HG03520 (cell line): ENCODE measurements at regions not wholly inside any gene's neighbourhood (a gene's known extent, or its start where the extent isn't known, plus 50 kb on each side); places are given as distances from the start of the nearest gene placed in this dataset.

ENCODE experiments used
- ATAC-seq: cut with Tn5 transposase; IDR thresholded peaks from one replicate; pipeline ENCODE4 v1.9.1; 2021; ENCODE audit warnings: mild to moderate bottlenecking, moderate library complexity; ENCODE audit not compliant: unreplicated experiment

DNA sequence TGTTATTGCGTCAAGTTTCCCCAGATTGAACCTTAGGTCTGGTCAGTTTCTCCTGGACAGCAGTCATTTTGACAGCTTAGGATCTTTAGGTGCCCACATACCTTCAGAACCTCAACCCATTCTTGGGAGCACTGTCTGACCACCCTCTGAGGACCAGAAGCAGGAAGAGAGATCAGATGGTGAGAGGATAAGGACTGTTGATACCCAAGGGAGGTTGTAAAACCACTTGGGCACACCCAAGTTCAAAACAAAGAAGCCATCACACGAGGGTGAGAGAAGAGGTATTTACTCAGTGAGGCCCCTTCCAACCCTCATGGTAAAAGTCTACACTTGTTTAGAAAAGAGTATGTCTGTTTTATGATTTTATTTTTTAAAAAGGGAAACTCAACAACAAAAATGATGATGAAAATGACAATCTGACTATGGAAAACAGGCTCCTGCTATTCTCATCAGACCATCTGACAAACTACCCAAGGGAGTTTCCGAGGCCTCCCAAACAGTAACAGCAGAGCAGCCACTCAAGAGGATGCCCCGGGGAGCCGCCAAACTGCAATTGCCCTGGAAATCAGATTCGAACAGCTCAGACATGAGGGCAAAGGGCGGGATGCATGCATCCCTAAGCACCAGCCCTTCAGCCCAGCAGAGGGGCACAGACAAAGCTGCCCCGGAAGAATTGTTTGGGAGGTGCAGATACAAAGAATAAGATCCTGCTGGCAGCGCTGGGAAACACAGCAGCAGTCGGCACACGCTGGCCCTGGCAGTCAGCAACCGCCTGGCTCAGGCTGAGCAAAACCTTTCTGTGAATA lies 162.6 kb upstream of the PLEKHG7 start:
- ATAC-seq, result no peak

GRCh38 chr12:92539110-92539749 lies 163.6 kb upstream of the PLEKHG7 start:
- ATAC-seq, result no peak

- ATAC-seq, result no peak
These were observed 165.4 kb upstream of the PLEKHG7 start for GRCh38 chr12:92537290-92537960.

DNA sequence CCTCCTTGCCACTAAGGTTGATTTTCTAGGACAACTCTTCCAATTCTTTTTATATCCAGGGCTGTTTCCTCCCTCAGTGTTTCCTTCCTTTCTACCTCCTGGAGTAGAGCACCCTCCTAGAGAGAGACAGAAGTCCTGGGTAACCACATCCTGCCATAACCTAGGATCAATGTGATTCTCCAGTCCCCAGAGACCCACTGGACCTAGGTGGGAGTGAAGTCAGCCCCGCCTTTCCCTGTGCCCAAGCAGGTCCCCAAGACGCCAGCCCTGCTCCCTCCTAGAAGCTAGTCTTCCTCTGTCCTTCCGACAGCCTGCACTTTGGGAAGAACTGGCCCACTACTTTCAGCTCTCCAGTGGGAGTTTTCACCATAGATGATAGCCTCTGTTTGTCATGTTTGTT lies 166.8 kb upstream of the PLEKHG7 start:
- ATAC-seq, result no peak

DNA sequence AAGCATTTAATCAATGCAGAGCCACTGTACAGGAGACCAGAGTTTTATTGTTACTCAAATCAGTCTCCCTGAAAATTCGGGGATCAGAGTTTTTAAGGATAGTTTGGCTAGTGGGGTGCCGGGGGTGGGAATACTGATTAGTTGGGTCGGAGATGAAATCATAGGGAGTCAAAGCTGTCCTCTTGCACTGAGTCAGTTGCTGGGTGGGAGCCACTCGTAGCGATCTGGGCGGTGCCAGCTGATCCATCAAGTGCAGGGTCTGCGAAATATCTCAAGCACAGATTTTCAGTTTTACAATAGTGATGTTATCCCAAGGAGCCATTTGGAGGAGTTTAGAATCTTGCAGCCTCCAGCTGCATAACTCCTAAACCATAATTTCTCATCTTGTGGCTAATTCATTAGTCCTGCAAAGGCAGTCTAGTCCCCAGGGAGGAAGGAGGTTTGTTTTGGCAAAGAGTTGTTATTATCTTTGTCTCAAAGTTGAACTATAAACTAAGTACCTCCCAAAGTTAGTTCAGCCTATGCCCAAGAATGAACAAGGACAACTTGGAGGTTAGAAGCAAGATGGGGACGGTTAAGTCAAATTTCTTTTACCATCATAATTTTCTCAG lies 169.4 kb upstream of the PLEKHG7 start:
- ATAC-seq, result no peak

GRCh38 chr12:92530706-92531105 lies 172.1 kb upstream of the PLEKHG7 start:
- no peak for ATAC-seq

GRCh38 chr12:92529944-92530343 lies 172.8 kb upstream of the PLEKHG7 start:
- no peak for ATAC-seq

GRCh38 chr12:92528586-92528985 lies 174.2 kb upstream of the PLEKHG7 start:
- ATAC-seq, result no peak

GRCh38 chr12:92528097-92528496 lies 174.7 kb upstream of the PLEKHG7 start:
- no peak for ATAC-seq

DNA sequence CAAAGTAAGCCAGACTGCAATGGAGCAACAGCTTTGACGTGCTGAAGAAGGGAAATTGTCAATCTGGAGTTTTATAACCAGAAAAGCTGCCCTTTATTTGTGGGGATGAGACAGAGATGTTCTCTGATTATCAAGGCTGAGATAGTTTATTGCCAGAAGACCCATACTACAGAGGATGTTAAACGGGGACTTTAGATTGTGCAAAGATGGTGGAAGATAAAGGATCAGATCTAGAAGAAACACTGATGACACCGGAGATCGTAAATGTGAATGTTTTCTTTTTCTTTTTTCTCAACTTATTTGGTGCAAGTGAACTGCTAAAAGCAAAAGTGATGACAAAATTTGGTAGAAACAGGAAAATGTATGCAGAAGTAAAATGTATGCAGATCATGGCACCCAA lies 178.3 kb upstream of the PLEKHG7 start:
- no peak for ATAC-seq

GRCh38 chr12:92520511-92520910 lies 182.3 kb upstream of the PLEKHG7 start:
- no peak for ATAC-seq

GRCh38 chr12:92519284-92519683 lies 183.5 kb upstream of the PLEKHG7 start:
- no peak for ATAC-seq

GRCh38 chr12:92518071-92518470 lies 184.7 kb upstream of the PLEKHG7 start:
- no peak for ATAC-seq

- ATAC-seq, result no peak
These were observed 186.6 kb upstream of the PLEKHG7 start for GRCh38 chr12:92516277-92516600.

- ATAC-seq, result no peak
These were observed 189.5 kb upstream of the PLEKHG7 start for GRCh38 chr12:92513231-92513730.

GRCh38 chr12:92511786-92512185 lies 191.0 kb upstream of the PLEKHG7 start:
- no peak for ATAC-seq

DNA sequence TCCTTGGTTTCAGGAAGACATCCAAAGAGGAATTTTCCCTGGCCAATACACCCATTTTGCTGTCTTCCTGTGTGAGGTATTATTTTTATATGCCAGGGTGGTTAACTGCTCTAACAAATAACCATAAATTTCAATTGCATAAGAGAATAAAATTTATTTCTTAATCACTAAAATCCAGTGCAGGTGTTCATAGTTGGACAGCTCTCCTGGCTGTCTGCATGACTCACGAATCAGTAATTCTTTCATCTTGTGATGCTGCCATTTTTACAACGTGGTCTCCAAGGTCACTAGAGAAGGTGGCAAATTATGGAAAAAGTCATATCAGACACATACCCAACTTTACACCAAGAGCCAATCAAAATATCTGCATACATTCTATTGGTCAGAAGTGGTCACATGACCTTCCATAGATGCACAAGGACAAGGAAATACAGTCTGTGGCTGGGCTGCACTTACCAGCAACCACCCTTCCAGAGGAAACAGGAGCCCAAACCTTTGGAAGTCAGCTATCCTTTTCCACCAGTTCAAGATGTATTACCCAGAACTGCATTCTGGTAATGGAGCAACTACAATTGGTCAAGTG lies 193.5 kb upstream of the PLEKHG7 start:
- ATAC-seq, result no peak

DNA sequence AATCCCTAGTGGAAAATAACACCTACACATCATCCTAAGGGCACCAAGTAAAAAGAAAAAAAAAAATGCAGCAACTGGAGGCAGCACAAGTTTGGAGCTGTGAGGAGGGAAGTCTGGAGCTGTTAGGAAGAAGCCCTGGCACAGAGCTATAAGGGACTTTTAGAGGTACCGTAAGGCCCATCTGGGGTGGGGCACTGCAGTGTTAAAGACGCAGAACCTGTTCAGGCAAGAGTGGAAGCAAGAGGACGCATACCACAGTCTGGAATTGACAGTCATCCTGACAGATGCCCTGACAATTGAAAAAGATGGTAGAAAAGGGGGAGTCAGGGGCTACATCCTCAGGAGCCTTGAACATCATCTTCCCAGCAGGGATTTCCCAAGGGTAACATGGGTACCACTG lies 195.9 kb upstream of the PLEKHG7 start:
- no peak for ATAC-seq

DNA sequence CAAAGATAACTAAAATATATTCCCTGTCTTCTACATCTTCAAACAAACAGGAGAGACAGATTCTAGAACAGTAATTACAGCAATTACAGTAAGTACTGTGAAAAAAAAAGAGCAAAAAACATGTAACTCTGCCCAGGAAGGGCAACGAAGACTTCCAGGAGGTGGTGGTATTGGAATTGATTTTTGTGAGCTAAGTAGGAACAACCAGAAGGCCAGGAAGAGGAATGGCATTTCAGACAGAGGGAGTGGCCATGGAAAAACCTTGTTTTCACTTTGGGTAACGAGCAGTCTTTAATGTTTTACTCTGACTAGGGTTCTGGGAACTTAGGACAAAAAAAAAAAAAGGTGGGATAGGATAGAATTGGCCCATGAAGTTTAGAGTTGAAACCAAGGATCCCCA lies 196.3 kb upstream of the PLEKHG7 start:
- no peak for ATAC-seq

- ATAC-seq, result no peak
These were observed 197.2 kb upstream of the PLEKHG7 start for GRCh38 chr12:92505254-92506231.
